Cardiac muscle cell (in vitro differentiated cells and primary cell): ENCODE measurements at regions not wholly inside any gene's neighbourhood (a gene's known extent, or its start where the extent isn't known, plus 50 kb on each side); places are given as distances from the start of the nearest gene placed in this dataset.

ENCODE experiments used
- DNase-seq, 2 donors: peaks; one replicate each; pipeline versions ENCODE4 v3.0.0 to v3.0.0-alpha.2; 2010 to 2017; ENCODE audit warnings: low read depth in 1 of 2, low spot score in 1 of 2
- H3K27ac ChIP-seq: fragments of 200-600 bp; sonication (generic); 2 replicates; pipeline ENCODE4 v1.5.1; 2016
- H3K27me3 ChIP-seq: fragments of 200-600 bp; sonication (generic); 2 replicates; pipeline ENCODE4 v1.6.0; 2016; ENCODE audit warnings: control low read depth
- H3K36me3 ChIP-seq: fragments of 200-600 bp; sonication (generic); 2 replicates; pipeline ENCODE4 v1.5.1; 2016; ENCODE audit warnings: control low read depth
- H3K4me1 ChIP-seq: fragments of 200-600 bp; sonication (generic); 2 replicates; pipeline ENCODE4 v1.8.1; 2017; ENCODE audit warnings: low read depth, mild to moderate bottlenecking, mixed run types
- H3K4me3 ChIP-seq: fragments of 200-600 bp; sonication (generic); 2 replicates; pipeline ENCODE4 v1.5.1; 2016; ENCODE audit warnings: mild to moderate bottlenecking
- H3K9me3 ChIP-seq: fragments of 200-600 bp; sonication (generic); 2 replicates; pipeline ENCODE4 v1.5.1; 2017; ENCODE audit warnings: low read depth, mild to moderate bottlenecking, control low read depth
- TF ChIP-seq, protein P1 (sequence below): IDR thresholded peaks from 2 replicates; pipeline ENCODE4 v1.5.1; 2012; ENCODE audit warnings: low read depth, mild to moderate bottlenecking, low read length

DNA sequence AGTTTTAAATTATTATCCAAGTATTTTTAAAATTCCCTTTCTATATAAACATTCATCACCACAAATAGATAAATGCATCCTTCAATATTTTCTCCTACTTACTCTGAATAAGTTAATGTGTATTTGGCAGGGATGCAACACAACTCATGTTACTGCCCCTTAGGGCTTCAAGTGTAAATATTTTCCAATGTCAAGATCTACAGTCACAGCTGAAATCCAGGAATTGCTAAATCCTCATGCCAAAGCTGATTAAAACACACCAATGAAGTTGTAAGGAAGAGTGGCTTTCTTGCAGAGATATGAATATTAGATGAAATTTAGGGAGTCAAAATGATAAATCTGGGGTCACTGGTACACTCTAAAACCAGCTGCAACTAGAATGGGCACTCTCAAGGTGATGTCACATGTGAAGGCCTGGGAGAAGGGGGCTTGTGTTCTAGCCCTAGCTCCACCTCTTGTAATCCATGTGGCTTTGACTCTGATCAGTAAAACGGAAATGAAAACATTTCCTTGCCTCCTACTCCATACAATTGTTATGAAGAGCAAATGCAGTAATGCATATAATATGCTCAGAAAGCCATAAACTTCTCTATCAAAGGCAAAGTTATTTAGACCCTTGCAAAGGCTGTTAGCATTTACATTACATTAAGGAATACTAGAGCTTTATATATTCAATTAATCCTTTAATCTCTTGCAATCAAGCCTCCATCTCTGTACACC lies 228.1 kb upstream of the NFE2L3 start:
- Histone ChIP-seq H3K9me3 (no peaks in the 10 kb centered on the region), H3K27me3 (no peaks in the 10 kb centered on the region), H3K4me1 (no peaks in the 10 kb centered on the region), H3K36me3 (no peaks in the 10 kb centered on the region), H3K27ac (no peak overlapping the region), H3K4me3 (no peak overlapping the region)
- TF ChIP-seq, protein P1, sequence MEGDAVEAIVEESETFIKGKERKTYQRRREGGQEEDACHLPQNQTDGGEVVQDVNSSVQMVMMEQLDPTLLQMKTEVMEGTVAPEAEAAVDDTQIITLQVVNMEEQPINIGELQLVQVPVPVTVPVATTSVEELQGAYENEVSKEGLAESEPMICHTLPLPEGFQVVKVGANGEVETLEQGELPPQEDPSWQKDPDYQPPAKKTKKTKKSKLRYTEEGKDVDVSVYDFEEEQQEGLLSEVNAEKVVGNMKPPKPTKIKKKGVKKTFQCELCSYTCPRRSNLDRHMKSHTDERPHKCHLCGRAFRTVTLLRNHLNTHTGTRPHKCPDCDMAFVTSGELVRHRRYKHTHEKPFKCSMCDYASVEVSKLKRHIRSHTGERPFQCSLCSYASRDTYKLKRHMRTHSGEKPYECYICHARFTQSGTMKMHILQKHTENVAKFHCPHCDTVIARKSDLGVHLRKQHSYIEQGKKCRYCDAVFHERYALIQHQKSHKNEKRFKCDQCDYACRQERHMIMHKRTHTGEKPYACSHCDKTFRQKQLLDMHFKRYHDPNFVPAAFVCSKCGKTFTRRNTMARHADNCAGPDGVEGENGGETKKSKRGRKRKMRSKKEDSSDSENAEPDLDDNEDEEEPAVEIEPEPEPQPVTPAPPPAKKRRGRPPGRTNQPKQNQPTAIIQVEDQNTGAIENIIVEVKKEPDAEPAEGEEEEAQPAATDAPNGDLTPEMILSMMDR, result no peak
- DNase-seq, result no peak

- Histone ChIP-seq H3K9me3 (no peaks in the 10 kb centered on the region), H3K36me3 (no peaks in the 10 kb centered on the region), H3K4me3 (no peak overlapping the region), H3K27ac (no peak overlapping the region), H3K4me1 (no peaks in the 10 kb centered on the region), H3K27me3 (no peaks in the 10 kb centered on the region)
- TF ChIP-seq, protein P1, result no peak
- peak in 1 of 2 donors; percentile 51 for DNase-seq
These were observed 226.0 kb upstream of the NFE2L3 start for GRCh38 chr7:25926009-25926408.

GRCh38 chr7:25926451-25926850 lies 225.5 kb upstream of the NFE2L3 start:
- Histone ChIP-seq H3K27me3 (no peaks in the 10 kb centered on the region), H3K27ac (no peak overlapping the region), H3K9me3 (no peaks in the 10 kb centered on the region), H3K36me3 (no peaks in the 10 kb centered on the region), H3K4me3 (no peak overlapping the region), H3K4me1 (no peaks in the 10 kb centered on the region)
- DNase-seq, result no peak
- TF ChIP-seq, protein P1, result no peak

DNA sequence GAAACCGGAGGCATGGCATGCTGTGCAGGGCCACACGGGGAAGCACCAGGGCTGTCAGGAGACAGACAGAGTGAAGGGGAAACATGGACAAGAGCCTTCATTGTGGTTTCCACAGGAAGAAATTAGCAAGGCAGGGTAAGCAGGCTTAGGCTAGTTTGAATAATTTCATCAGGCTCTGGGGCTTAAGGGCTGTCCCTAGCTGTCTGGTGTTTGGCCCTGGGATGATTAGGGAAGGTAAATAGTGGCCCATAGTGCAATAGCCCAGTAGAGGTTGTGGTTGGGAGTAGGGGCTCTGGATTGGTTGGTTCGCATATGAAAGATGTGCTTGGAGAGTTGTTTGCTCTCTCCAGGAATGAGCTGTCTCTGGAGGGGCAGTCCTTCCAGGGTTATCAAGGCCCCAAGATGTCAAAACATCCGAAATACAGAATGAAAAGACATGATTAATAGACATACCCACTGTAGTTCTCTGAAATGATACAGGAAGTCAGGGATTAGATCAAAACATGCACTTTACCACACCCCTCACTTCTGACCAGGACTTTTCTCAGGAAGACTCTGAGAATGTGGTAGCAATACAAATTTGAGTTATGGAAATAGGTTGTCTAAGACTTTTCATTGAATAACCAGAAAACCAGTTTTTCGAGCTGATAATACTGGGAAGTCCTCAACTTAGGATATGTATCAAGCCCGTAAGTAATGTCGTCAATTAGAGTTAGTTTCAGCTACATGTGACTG lies 224.9 kb upstream of the NFE2L3 start:
- TF ChIP-seq, protein P1, result no peak
- no peak for DNase-seq
- Histone ChIP-seq H3K9me3 (no peaks in the 10 kb centered on the region), H3K4me3 (no peak overlapping the region), H3K27me3 (no peaks in the 10 kb centered on the region), H3K4me1 (no peaks in the 10 kb centered on the region), H3K27ac (no peak overlapping the region), H3K36me3 (no peaks in the 10 kb centered on the region)

DNA sequence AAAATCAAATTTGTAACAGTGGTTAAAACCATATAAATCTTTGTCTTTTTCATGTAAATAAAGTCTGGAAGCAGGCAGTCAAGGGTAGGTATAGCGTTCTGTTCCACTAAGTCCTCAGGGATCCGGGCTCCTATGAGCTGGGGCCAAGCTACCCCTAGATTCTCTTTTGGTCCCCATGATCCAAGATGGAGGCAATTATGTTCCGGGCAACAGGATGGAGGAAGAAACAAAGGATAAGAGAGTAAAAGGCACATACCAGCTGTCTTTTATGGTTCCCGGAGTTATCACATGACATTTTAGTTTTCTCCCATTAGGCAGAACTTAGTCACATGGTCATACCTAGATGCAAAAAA lies 224.4 kb upstream of the NFE2L3 start:
- no peaks in the 10 kb centered on the region for H3K4me1 ChIP-seq
- no peaks in the 10 kb centered on the region for H3K9me3 ChIP-seq
- no peaks in the 10 kb centered on the region for H3K36me3 ChIP-seq
- no peaks in the 10 kb centered on the region for H3K27me3 ChIP-seq
- H3K27ac ChIP-seq, result no peak overlapping the region
- H3K4me3 ChIP-seq, result no peak overlapping the region
- DNase-seq, result no peak
- TF ChIP-seq, protein P1, result no peak
